ENCODE measurements at regions not wholly inside any gene's neighbourhood (a gene's known extent, or its start where the extent isn't known, plus 50 kb on each side); places are given as distances from the start of the nearest gene placed in this dataset.

GRCh38 chr6:19968201-19968600, 131.0 kb downstream of the ID4 start:
- FAIRE-seq: no peak
- no peak for DNase-seq (ENCODE audit: extremely low spot score, insufficient read length, low read depth)

- no peak for FAIRE-seq
- DNase-seq (ENCODE audit: extremely low spot score, insufficient read length, low read depth): no peak
Measured at GRCh38 chr6:19972221-19972620, 135.1 kb downstream of the ID4 start.

DNA sequence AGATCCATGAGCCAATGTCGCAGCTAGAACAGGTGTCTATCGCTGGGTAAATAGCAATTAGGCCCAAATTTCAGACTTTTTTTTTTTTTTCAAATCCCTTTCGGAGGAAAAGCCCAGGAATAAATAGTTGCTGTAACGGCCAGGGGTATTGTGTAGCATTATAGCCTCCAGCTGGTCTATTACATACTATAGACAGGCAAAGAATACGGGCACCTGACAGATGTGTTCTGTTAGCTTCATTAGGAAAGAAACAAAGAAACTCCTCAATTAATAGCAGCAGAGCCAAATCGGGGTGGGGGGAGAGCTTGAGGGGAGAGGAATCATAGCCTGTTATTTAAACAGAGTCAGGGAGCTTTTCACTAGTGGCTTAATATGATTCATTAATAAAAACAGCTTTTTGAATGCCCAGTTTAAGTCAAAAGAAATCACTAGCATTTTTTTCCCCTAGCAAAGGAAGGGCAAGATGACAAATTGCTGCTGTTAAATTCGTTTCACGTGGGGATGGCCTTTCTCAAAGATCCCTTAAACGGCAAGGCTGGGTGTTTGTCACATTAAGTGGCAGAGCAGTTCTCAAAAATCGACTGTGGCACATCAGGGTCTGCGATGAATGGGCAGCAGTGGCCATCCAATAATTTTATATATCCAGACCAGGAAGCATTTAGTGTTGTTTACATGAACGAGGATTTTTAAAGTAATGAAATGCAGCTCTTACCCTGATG, 139.4 kb downstream of the ID4 start:
- DNase-seq (ENCODE audit: extremely low spot score, insufficient read length, low read depth): no peak
- FAIRE-seq: no peak

- FAIRE-seq: no peak
- no peak for DNase-seq (ENCODE audit: extremely low spot score, insufficient read length, low read depth)
Measured at GRCh38 chr6:19979059-19979458, 141.9 kb downstream of the ID4 start.

DNA sequence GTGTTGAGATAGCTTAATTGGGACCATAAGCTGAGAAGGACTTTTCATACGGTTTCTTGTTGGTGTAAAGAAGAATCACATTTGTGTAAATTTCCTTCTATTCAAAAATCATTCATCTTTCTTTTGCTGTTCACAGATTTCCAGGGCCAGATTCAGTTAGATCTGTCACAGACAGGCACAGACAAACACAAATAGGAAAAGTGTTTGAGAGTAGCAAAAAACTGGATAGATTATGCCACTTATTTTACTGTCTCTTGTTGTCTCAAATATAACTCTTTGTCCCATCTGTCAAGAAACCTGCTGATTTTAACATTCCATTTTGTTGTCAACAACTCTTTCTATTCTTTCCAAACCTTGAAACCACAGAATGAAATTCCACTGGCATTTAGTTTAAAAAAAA, 142.8 kb downstream of the ID4 start:
- no peak for DNase-seq (ENCODE audit: extremely low spot score, insufficient read length, low read depth)
- FAIRE-seq: no peak

DNA sequence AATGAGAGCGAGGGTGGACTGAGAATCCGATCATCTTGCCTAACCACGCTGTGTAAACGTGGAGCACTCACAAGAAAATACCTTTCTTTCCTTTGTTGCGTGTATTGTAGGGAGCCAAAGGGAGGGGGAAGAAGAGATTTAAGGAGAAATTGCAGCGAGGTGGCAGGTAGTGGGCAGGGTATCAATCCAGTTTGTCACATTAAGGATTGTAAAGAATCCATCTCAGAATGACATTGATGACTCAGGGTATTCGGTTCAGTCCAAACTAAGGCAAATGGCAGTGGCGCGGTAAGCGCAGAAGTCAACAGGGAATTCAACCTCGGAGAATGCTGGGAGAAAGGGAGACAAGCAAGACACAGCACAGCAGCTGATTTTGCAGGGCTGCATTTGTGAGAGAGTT, 146.2 kb downstream of the ID4 start:
- DNase-seq (ENCODE audit: extremely low spot score, insufficient read length, low read depth) (no peak), FAIRE-seq (no peak)

GRCh38 chr6:19986691-19987438, 149.7 kb downstream of the ID4 start:
- FAIRE-seq: no peak
- DNase-seq (ENCODE audit: extremely low spot score, insufficient read length, low read depth): no peak

- FAIRE-seq (no peak), DNase-seq (ENCODE audit: extremely low spot score, insufficient read length, low read depth) (no peak)
Measured at GRCh38 chr6:19988555-19988954, 151.4 kb downstream of the ID4 start.

DNA sequence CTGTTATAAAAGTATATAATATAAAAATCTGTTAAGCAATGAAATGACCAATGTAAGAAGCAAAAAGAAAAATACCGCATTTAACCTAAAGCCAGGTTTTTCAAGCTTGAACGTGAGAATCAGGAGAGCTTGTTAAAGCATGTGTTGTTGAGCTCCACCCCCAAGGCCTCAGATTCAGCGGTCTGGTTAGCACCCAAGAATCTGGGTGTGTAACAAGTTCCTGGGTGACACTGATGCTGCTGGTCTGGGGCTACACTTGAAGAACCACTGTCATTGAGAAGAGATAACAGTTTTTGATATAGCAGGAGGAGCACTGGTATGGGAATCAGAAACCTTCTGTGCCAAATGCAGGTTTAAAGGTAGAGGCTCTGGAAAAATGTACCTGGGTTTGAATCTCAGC, 154.0 kb downstream of the ID4 start:
- no peak for FAIRE-seq
- no peak for DNase-seq (ENCODE audit: extremely low spot score, insufficient read length, low read depth)

- no peak for DNase-seq (ENCODE audit: extremely low spot score, insufficient read length, low read depth)
- no peak for FAIRE-seq
Measured at GRCh38 chr6:19994909-19995308, 157.7 kb downstream of the ID4 start.

- FAIRE-seq (no peak), DNase-seq (ENCODE audit: extremely low spot score, insufficient read length, low read depth) (no peak)
Measured at GRCh38 chr6:19995575-19996257, 158.5 kb downstream of the ID4 start.

GRCh38 chr6:19997104-19997503, 159.9 kb downstream of the ID4 start:
- FAIRE-seq (no peak), DNase-seq (ENCODE audit: extremely low spot score, insufficient read length, low read depth) (no peak)

GRCh38 chr6:19998541-19998940, 161.4 kb downstream of the ID4 start:
- DNase-seq (ENCODE audit: extremely low spot score, insufficient read length, low read depth) (no peak), FAIRE-seq (no peak)

DNA sequence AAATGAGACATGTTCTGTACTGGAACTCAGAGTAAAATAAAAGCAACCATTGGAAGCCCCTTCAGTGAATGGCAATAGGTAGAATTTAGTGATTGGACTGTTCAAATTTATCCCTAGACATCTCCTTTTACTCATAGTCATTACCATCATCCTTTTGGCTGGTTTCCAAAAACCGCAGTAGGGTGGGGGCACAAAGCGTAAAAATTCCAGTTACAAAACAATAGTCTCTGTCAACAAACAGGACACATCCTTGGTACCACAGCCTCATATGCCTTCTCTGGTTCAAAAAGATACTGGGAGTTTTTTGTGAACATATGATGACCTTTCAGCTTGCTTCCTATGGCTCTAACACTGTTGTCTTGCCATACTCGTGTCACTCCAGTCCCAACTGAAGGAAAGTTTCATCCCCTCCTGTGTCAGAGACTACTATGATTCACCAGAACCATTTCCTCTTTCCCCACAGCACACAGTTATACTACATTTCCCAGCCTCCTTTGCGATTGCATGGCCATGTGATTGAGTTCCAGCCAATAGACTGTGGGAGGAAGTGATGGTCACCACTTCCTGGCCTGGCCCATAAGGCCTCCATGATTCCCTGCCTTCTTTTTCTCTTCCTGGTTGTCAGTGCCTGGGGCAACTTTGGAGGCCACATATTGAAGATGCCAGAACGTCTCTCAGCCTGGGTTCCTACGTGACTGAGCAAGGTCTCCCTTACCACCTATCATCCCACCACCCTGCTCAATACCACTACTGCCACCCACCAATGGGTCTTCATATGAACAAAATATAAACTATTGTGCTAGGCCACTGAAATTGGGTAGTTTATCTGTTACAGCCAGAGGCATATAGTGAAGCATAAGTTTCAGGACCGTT, 162.4 kb downstream of the ID4 start:
- DNase-seq (ENCODE audit: extremely low spot score, insufficient read length, low read depth) (no peak), FAIRE-seq (no peak)

DNA sequence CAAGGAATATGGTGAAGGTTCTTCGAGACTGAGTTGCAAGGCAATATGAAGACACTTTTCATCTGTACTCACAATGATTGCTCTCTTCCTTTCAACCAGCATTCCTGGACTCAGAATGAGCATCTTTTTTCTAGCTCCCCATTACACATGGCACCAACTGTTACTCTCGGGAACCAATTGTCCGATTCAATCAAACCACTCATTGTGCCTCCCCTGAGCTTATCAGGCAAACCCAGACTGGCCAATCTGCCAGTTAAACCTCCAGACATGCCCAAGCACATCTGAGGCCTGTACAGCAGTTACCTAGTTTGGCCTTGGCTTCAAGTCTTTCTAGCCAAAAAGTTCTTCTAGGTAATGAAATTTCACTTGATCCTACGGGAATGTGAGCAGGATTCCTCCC, 164.1 kb downstream of the ID4 start:
- DNase-seq (ENCODE audit: extremely low spot score, insufficient read length, low read depth): no peak
- no peak for FAIRE-seq

GRCh38 chr6:20006037-20006436, 168.9 kb downstream of the ID4 start:
- DNase-seq (ENCODE audit: extremely low spot score, insufficient read length, low read depth): no peak
- FAIRE-seq: no peak

DNA sequence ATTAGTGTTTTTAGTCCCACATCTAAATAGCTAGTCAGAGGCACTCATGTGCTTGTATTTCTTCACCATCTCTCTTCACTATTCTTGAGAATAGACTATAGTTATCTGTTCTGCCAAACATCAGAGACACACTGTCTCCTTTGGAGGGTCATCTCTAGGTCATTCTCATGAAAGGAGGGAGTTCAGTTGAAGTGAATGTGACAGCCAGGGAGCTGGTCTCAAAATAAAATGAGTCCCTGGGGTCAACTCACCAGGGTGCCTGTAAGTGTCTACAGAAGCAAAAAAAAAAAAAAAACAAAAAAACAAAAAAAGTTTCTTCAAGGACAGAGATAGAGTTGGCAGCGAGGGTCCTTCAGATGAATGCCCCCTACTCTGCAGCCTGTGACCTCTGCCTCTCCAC, 171.0 kb downstream of the ID4 start:
- no peak for DNase-seq (ENCODE audit: extremely low spot score, insufficient read length, low read depth)
- no peak for FAIRE-seq

- DNase-seq (ENCODE audit: extremely low spot score, insufficient read length, low read depth) (no peak), FAIRE-seq (no peak)
Measured at GRCh38 chr6:20013066-20013861, 176.1 kb downstream of the ID4 start.

- FAIRE-seq (no peak), DNase-seq (ENCODE audit: extremely low spot score, insufficient read length, low read depth) (no peak)
Measured at GRCh38 chr6:20014508-20014907, 177.3 kb downstream of the ID4 start.

DNA sequence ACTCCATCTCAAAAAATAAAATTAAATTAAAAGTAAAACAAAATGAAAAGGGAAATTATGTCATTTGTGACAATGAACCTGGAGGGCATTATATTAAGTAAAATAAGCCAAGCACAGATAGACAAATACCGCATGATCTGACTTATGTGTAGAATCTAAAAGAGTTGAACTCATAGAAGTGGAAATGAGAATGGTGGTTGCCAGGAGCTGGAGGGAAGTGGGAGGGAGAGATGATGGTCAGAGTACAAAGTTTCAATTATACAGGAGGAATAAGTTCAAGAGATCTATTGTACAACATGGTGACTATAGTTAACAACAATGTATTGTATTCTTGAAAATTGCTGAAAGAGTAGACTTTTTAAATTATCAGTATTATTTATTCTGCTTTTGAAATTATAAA, 183.4 kb downstream of the ID4 start:
- FAIRE-seq: no peak
- no peak for DNase-seq (ENCODE audit: extremely low spot score, insufficient read length, low read depth)

Measured in GM18507 (cell line).